H1 (cell line): ENCODE measurements at regions not wholly inside any gene's neighbourhood (a gene's known extent, or its start where the extent isn't known, plus 50 kb on each side); places are given as distances from the start of the nearest gene placed in this dataset.
A peak's percentile ranks its signal among the peaks of the same experiment; 100 is the strongest.

Experiments used
- CTCF ChIA-PET: fragments of 300-600 bp; sonication (Branson Sonifier 250); formaldehyde crosslinking; loops from one replicate; lab custom pipeline; 2021; ENCODE audit not compliant: partially characterized antibody; lab: Charles Lee
- POLR2A ChIA-PET: fragments of 300-600 bp; sonication (Branson Sonifier 250); formaldehyde crosslinking; loops from one replicate; lab custom pipeline; 2021; ENCODE audit warnings: inconsistent platforms; ENCODE audit not compliant: partially characterized antibody; lab: Charles Lee
- DNase-seq, 2 experiments: peaks; one replicate each; pipeline versions ENCODE4 v3.0.0 to v3.0.0-alpha.2; 2010 to 2022; ENCODE audit warnings: low spot score in 2 of 2, low read depth in 1 of 2, mixed read lengths in 1 of 2
- FAIRE-seq: peaks from 2 replicates; lab custom pipeline; 2011; peaks lifted over from hg19 to GRCh38; lab: Jason Lieb, UNC
- H2AFZ ChIP-seq: 2 replicates; pipeline ENCODE4 v1.8.1; 2012; ENCODE audit warnings: low read length, inconsistent platforms
- H2AK5ac ChIP-seq: 2 replicates; pipeline ENCODE4 v1.6.1; 2013; ENCODE audit warnings: low read depth, low read length
- H2BK120ac ChIP-seq: replicated peaks from 2 replicates; pipeline ENCODE3; 2013; ENCODE audit warnings: low read depth, low read length, inconsistent platforms
- H2BK12ac ChIP-seq: 2 replicates; pipeline ENCODE4 v1.6.1; 2013; ENCODE audit warnings: low read depth, low read length
- H2BK15ac ChIP-seq: 2 replicates; pipeline ENCODE4 v1.6.1; 2013; ENCODE audit warnings: low read length
- H2BK20ac ChIP-seq: 2 replicates; pipeline ENCODE4 v1.6.1; 2013; ENCODE audit warnings: low read length
- H2BK5ac ChIP-seq: 2 replicates; pipeline ENCODE4 v1.6.1; 2013; ENCODE audit warnings: low read depth, low read length
- H3K14ac ChIP-seq: 2 replicates; pipeline ENCODE4 v1.6.1; 2013; ENCODE audit warnings: inconsistent platforms; ENCODE audit not compliant: insufficient read length
- H3K18ac ChIP-seq: 2 replicates; pipeline ENCODE4 v1.6.1; 2013; ENCODE audit warnings: low read length; ENCODE audit errors: extremely low read depth
- H3K23ac ChIP-seq: 2 replicates; pipeline ENCODE4 v1.6.1; 2013; ENCODE audit warnings: inconsistent platforms; ENCODE audit not compliant: insufficient read length
- H3K23me2 ChIP-seq: 2 replicates; pipeline ENCODE4 v1.6.1; 2013; ENCODE audit warnings: low read depth, low read length
- H3K27ac ChIP-seq: 2 replicates; pipeline ENCODE4 v1.6.1; 2011; ENCODE audit warnings: low read depth, low read length, inconsistent platforms
- H3K27me3 ChIP-seq, 4 experiments: replicated peaks in 1 of 4; 1 replicate in 1 of 4; 2 replicates in 3 of 4; pipeline versions ENCODE4 v1.6.1 to v1.8.1; 2011 to 2013; ENCODE audit warnings: low read length in 3 of 4, mild to moderate bottlenecking in 3 of 4, inconsistent platforms in 2 of 4, mixed read lengths in 2 of 4, moderate library complexity in 1 of 4; ENCODE audit not compliant: control insufficient read depth in 3 of 4, insufficient read depth in 3 of 4; ENCODE audit errors: extremely low read depth in 1 of 4
- H3K36me3 ChIP-seq, 4 experiments: 2 replicates each; pipeline versions ENCODE4 v1.6.1 to v1.8.1; 2011 to 2013; ENCODE audit warnings: mild to moderate bottlenecking in 4 of 4, low read length in 3 of 4, moderate library complexity in 2 of 4, control low read depth in 1 of 4, inconsistent platforms in 1 of 4; ENCODE audit not compliant: insufficient read depth in 4 of 4, control insufficient read depth in 2 of 4
- H3K4ac ChIP-seq: replicated peaks from 2 replicates; pipeline ENCODE3; 2013; ENCODE audit warnings: low read length, low read depth, mixed read lengths, inconsistent platforms; ENCODE audit not compliant: insufficient read length
- H3K4me1 ChIP-seq, 4 experiments: replicated peaks in 1 of 4; 1 replicate in 1 of 4; 2 replicates in 3 of 4; pipeline versions ENCODE4 v1.6.1 to v1.8.1; 2011 to 2013; ENCODE audit warnings: low read length in 3 of 4, inconsistent platforms in 2 of 4, mixed read lengths in 1 of 4; ENCODE audit not compliant: insufficient read depth in 4 of 4, control insufficient read depth in 3 of 4
- H3K4me2 ChIP-seq, 2 experiments: 2 replicates each; pipeline versions ENCODE4 v1.6.1 to v1.8.1; 2011 to 2013; ENCODE audit warnings: low read depth in 2 of 2, low read length in 2 of 2, control low read depth in 1 of 2, inconsistent platforms in 1 of 2, mild to moderate bottlenecking in 1 of 2; ENCODE audit not compliant: insufficient read depth in 1 of 2
- H3K4me3 ChIP-seq, 4 experiments: fragments of 200-600, 300-600 bp in 1 of 4; sonication (generic), shearing (Covaris generic), sonication (Bioruptor Twin) in 1 of 4; 2 replicates each; pipeline versions ENCODE4 v1.5.1 to v1.8.1; 2011 to 2016; ENCODE audit warnings: low read length in 4 of 4, low read depth in 3 of 4, control low read depth in 2 of 4, inconsistent platforms in 2 of 4, mild to moderate bottlenecking in 2 of 4, mixed read lengths in 1 of 4, moderate library complexity in 1 of 4; ENCODE audit not compliant: insufficient read depth in 2 of 4; ENCODE audit errors: extremely low read depth in 1 of 4
- H3K56ac ChIP-seq: replicated peaks from 2 replicates; pipeline ENCODE3; 2013; ENCODE audit warnings: low read depth, mild to moderate bottlenecking, mixed read lengths, low read length, inconsistent platforms; ENCODE audit not compliant: insufficient read length
- H3K79me1 ChIP-seq: 2 replicates; pipeline ENCODE4 v1.6.1; 2013; ENCODE audit warnings: low read depth, low read length, control low read depth
- H3K79me2 ChIP-seq, 2 experiments: 2 replicates each; pipeline versions ENCODE4 v1.6.1 to v1.8.1; 2012 to 2013; ENCODE audit warnings: low read length in 2 of 2, mild to moderate bottlenecking in 2 of 2, inconsistent platforms in 1 of 2; ENCODE audit not compliant: insufficient read depth in 2 of 2, control insufficient read depth in 1 of 2
- H3K9ac ChIP-seq, 4 experiments: replicated peaks in 1 of 4; 1 replicate in 1 of 4; 2 replicates in 3 of 4; pipeline versions ENCODE4 v1.6.1 to v1.8.1; 2011 to 2013; ENCODE audit warnings: low read depth in 3 of 4, low read length in 3 of 4, control low read depth in 2 of 4, mild to moderate bottlenecking in 2 of 4, moderate library complexity in 2 of 4, inconsistent platforms in 1 of 4; ENCODE audit errors: extremely low read depth in 1 of 4
- H3K9me3 ChIP-seq, 2 experiments: 2 replicates each; pipeline versions ENCODE4 v1.6.1 to v1.8.1; 2012 to 2013; ENCODE audit warnings: mild to moderate bottlenecking in 2 of 2, moderate library complexity in 2 of 2, control low read depth in 1 of 2, inconsistent platforms in 1 of 2, low read depth in 1 of 2, low read length in 1 of 2, mixed read lengths in 1 of 2; ENCODE audit not compliant: insufficient read depth in 2 of 2
- H4K20me1 ChIP-seq, 2 experiments: replicated peaks in 1 of 2; 2 replicates each; pipeline versions ENCODE3 to v1.8.1; 2011 to 2013; ENCODE audit warnings: inconsistent platforms in 2 of 2, low read length in 2 of 2, mild to moderate bottlenecking in 1 of 2; ENCODE audit not compliant: insufficient read depth in 2 of 2, control insufficient read depth in 1 of 2
- H4K5ac ChIP-seq: 2 replicates; pipeline ENCODE4 v1.6.1; 2013; ENCODE audit warnings: low read length, low read depth, mixed read lengths, inconsistent platforms; ENCODE audit not compliant: insufficient read length
- H4K8ac ChIP-seq: 2 replicates; pipeline ENCODE4 v1.8.0; 2013; ENCODE audit warnings: mild to moderate bottlenecking, moderate library complexity, low read length, inconsistent platforms; ENCODE audit not compliant: insufficient read depth; ENCODE audit errors: extremely low read depth
- H4K91ac ChIP-seq: replicated peaks from 2 replicates; pipeline ENCODE3; 2013; ENCODE audit warnings: low read length, mixed read lengths, inconsistent platforms; ENCODE audit not compliant: insufficient read length
- BCL11A ChIP-seq, 2 experiments: IDR thresholded peaks; one replicate each; pipeline ENCODE4 v1.6.1; 2011; ENCODE audit warnings: low read depth in 2 of 2, low read length in 2 of 2, mild to moderate bottlenecking in 2 of 2
- BRCA1 ChIP-seq: IDR thresholded peaks from 2 replicates; pipeline ENCODE4 v1.6.1; 2012; ENCODE audit warnings: low read depth, low read length, improper control_type of control experiment
- CBX5 ChIP-seq: fragments of 300-800, 300-1000 bp; sonication (generic); IDR thresholded peaks from 2 replicates; pipeline ENCODE4 v1.7.1; 2016; ENCODE audit warnings: antibody characterized with exemption, low read length, low read depth
- CREB1 ChIP-seq: IDR thresholded peaks from 2 replicates; pipeline ENCODE4 v1.6.1; 2012; ENCODE audit warnings: inconsistent platforms
- FOSL1 ChIP-seq: IDR thresholded peaks from 2 replicates; pipeline ENCODE4 v1.6.1; 2011; ENCODE audit warnings: mild to moderate bottlenecking, low read depth, low read length, moderate library complexity; ENCODE audit not compliant: insufficient read depth
- GABPA ChIP-seq: IDR thresholded peaks from 2 replicates; pipeline ENCODE4 v1.6.1; 2011; ENCODE audit warnings: mild to moderate bottlenecking, low read length, moderate library complexity, borderline replicate concordance; ENCODE audit not compliant: insufficient read depth
- GTF2F1 ChIP-seq: IDR thresholded peaks from 2 replicates; pipeline ENCODE4 v1.6.1; 2012; ENCODE audit warnings: low read depth, low read length, improper control_type of control experiment, borderline replicate concordance
- HDAC2 ChIP-seq, 2 experiments: fragments of 300-600 bp in 1 of 2; sonication (generic) in 1 of 2; IDR thresholded peaks; 2 replicates each; pipeline ENCODE4 v1.6.1; 2011 to 2012; ENCODE audit warnings: low read depth in 2 of 2, low read length in 2 of 2, mild to moderate bottlenecking in 2 of 2, moderate library complexity in 2 of 2, borderline replicate concordance in 1 of 2, inconsistent platforms in 1 of 2
- NRF1 ChIP-seq: IDR thresholded peaks from 2 replicates; pipeline ENCODE4 v1.6.1; 2011; ENCODE audit warnings: mild to moderate bottlenecking, low read depth, low read length, improper control_type of control experiment
- RFX5 ChIP-seq: IDR thresholded peaks from 2 replicates; pipeline ENCODE4 v1.6.1; 2011; ENCODE audit warnings: low read depth, low read length, improper control_type of control experiment, borderline replicate concordance
- SP1 ChIP-seq: IDR thresholded peaks from 2 replicates; pipeline ENCODE4 v1.6.1; 2011; ENCODE audit warnings: low read depth, low read length
- SP2 ChIP-seq: IDR thresholded peaks from 2 replicates; pipeline ENCODE4 v1.6.1; 2012; ENCODE audit warnings: mild to moderate bottlenecking, low read length, inconsistent platforms
- SP4 ChIP-seq: IDR thresholded peaks from 2 replicates; pipeline ENCODE4 v1.6.1; 2012; ENCODE audit warnings: low read length, inconsistent platforms
- SRF ChIP-seq: IDR thresholded peaks from 2 replicates; pipeline ENCODE4 v1.6.1; 2011; ENCODE audit warnings: mild to moderate bottlenecking, low read depth, low read length, moderate library complexity
- TCF12 ChIP-seq: IDR thresholded peaks from 2 replicates; pipeline ENCODE4 v1.6.1; 2011; ENCODE audit warnings: low read depth, mild to moderate bottlenecking, low read length
- WGBS, 2 experiments: shearing (Covaris generic) in 1 of 2; methylation state at CpG; one replicate each; pipeline versions ENCODE4 v1.1.6 to v1.1.7; 2013 to 2015; ENCODE audit warnings: low lambda C conversion rate in 2 of 2, mixed read lengths in 2 of 2, inconsistent platforms in 1 of 2, low coverage in 1 of 2, missing lambda C conversion rate in 1 of 2; ENCODE audit not compliant: insufficient replicate concordance in 2 of 2, insufficient coverage in 1 of 2, insufficient read length in 1 of 2; ENCODE audit errors: extremely low coverage in 1 of 2, missing lambda C conversion rate in 1 of 2; 5-methylcytosine and 5-hydroxymethylcytosine counted together
- TF ChIP-seq, protein P1 (sequence below): IDR thresholded peaks from 2 replicates; pipeline ENCODE4 v1.6.1; 2011; ENCODE audit warnings: low read depth, mild to moderate bottlenecking, low read length; ENCODE audit not compliant: insufficient read depth

DNA sequence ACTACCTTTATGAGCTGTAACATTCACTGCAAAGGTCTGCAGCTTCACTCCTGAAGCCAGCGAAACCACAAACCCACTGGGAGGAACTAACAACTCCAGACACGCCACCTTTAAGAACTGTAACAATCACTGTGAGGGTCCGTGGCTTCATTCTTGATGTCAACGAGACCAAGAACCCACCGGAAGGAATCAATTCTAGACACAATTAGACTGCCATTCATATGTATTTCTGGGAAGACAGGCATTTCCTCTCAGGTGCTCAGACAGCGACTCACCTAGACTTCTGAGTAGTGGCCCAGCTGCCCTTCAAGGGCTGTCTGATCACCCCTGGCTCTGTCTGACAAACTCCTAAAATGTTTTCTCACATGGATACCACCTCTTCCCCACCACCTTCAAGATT is 506.8 kb downstream of the PDCD6IP start:
- H2BK12ac ChIP-seq = 0 out of 2 replicates have a peak overlapping the region, but pooled peaks have one; percentile 33
- no peak overlapping the region for H3K9ac ChIP-seq
- H3K79me2 ChIP-seq = no peaks in the 10 kb centered on the region
- H2AFZ ChIP-seq = no peak overlapping the region
- H3K36me3 ChIP-seq = no peaks in the 10 kb centered on the region
- H2BK120ac ChIP-seq = no peak overlapping the region
- no peak overlapping the region for H2BK5ac ChIP-seq
- no peak overlapping the region for H3K27ac ChIP-seq
- no peak overlapping the region for H3K18ac ChIP-seq
- H3K14ac ChIP-seq = no peak overlapping the region
- no peaks in the 10 kb centered on the region for H4K20me1 ChIP-seq
- H4K8ac ChIP-seq = no peak overlapping the region
- no peaks in the 10 kb centered on the region for H3K9me3 ChIP-seq
- no peak overlapping the region for H4K91ac ChIP-seq
- H3K23me2 ChIP-seq = no peaks in the 10 kb centered on the region
- H4K5ac ChIP-seq = no peak overlapping the region
- POLR2A ChIA-PET = no interaction called here
- no peak overlapping the region for H3K4me3 ChIP-seq
- no peak overlapping the region for H2BK15ac ChIP-seq
- no peaks in the 10 kb centered on the region; a peak in 2 of 7 replicates for H3K27me3 ChIP-seq
- DNase-seq (no peak), FAIRE-seq (no peak)
- H3K56ac ChIP-seq = no peak overlapping the region
- H3K4me1 ChIP-seq = peaks cover 0 to 6% (median 2%) of the 10 kb centered on the region in 4 experiments; a peak in 4 of 7 replicates
- no peak overlapping the region for H2AK5ac ChIP-seq
- H2BK20ac ChIP-seq = no peak overlapping the region
- 85% methylated on average over 6 of the region's 6 CpGs; no CpG with 5 or more reads in 1 of the 2 experiments for WGBS, 2 experiments
- H3K4ac ChIP-seq = no peak overlapping the region
- no peak overlapping the region for H3K23ac ChIP-seq
- H3K4me2 ChIP-seq = no peak overlapping the region
- no peaks in the 10 kb centered on the region for H3K79me1 ChIP-seq
- CTCF ChIA-PET = interaction anchor here (2.1 kb wide), 1 partner anchor 45 kb away, joined by 10 read pairs; no protein-coding TSS in a partner anchor
- TF ChIP-seq HDAC2 (IDR thresholded peaks at IDR 0.05; ENCODE audit: borderline replicate concordance in 1 of 2, low read depth in 2 of 2, low read length in 2 of 2) (no peak), GTF2F1 (no peak), GABPA (no peak), RFX5 (no peak), CREB1 (no peak), SRF (no peak), FOSL1 (no peak), SP1 (no peak), BCL11A (IDR thresholded peaks at IDR 0.05; ENCODE audit: low read depth in 2 of 2, low read length in 2 of 2) (no peak), CBX5 (no peak), NRF1 (no peak), BRCA1 (no peak), SP4 (no peak), SP2 (no peak), TCF12 (no peak)
- TF ChIP-seq, protein P1, sequence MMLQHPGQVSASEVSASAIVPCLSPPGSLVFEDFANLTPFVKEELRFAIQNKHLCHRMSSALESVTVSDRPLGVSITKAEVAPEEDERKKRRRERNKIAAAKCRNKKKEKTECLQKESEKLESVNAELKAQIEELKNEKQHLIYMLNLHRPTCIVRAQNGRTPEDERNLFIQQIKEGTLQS = no peak
